ENCODE measurements at regions not wholly inside any gene's neighbourhood (a gene's known extent, or its start where the extent isn't known, plus 50 kb on each side); places are given as distances from the start of the nearest gene placed in this dataset.

GRCh38 chr5:171623551-171624097 lies 162.0 kb upstream of the SMIM23 start:
- Histone ChIP-seq H3K36me3 (ENCODE audit: control insufficient read depth in 2 of 4, insufficient read depth in 4 of 4, low read length in 3 of 4) (no peaks in the 10 kb centered on the region), H3K4me1 (replicated peaks in 1 of 4; ENCODE audit: control insufficient read depth in 3 of 4, insufficient read depth in 4 of 4, low read length in 3 of 4) (peaks cover 9 to 14% (median 10%) of the 10 kb centered on the region in 4 experiments; a peak in 6 of 7 replicates), H2BK120ac (replicated peaks; ENCODE audit: low read depth, low read length) (no peak overlapping the region), H3K18ac (ENCODE audit: extremely low read depth, low read length) (peak overlapping the region; percentile 42; the same call in 1 of the 2 replicates), H3K4me3 (ENCODE audit: extremely low read depth in 1 of 4, insufficient read depth in 2 of 4, low read depth in 3 of 4, low read length in 4 of 4) (peak overlapping the region in 1 of 4 experiments; percentile 24; a peak in 1 of 8 replicates), H4K8ac (ENCODE audit: extremely low read depth, insufficient read depth, low read length) (no peak overlapping the region), H3K4ac (replicated peaks; ENCODE audit: insufficient read length, low read depth, low read length) (no peak overlapping the region), H3K9ac (replicated peaks in 1 of 4; ENCODE audit: extremely low read depth in 1 of 4, low read depth in 3 of 4, low read length in 3 of 4) (no peak overlapping the region), H3K14ac (ENCODE audit: insufficient read length) (no peak overlapping the region), H3K27ac (ENCODE audit: low read depth, low read length) (no peak overlapping the region), H4K5ac (ENCODE audit: insufficient read length, low read depth, low read length) (no peak overlapping the region), H3K9me3 (ENCODE audit: insufficient read depth in 2 of 2, low read depth in 1 of 2, low read length in 1 of 2) (peaks cover 0 to 2% of the 10 kb centered on the region in 2 experiments; a peak in 1 of 4 replicates), H3K56ac (replicated peaks; ENCODE audit: insufficient read length, low read depth, low read length) (no peak overlapping the region), H2BK12ac (ENCODE audit: low read depth, low read length) (no peak overlapping the region), H3K23ac (ENCODE audit: insufficient read length) (no peak overlapping the region), H3K79me2 (ENCODE audit: control insufficient read depth in 1 of 2, insufficient read depth in 2 of 2, low read length in 2 of 2) (no peaks in the 10 kb centered on the region), H2BK20ac (ENCODE audit: low read length) (no peak overlapping the region), H3K79me1 (ENCODE audit: low read depth, low read length) (no peaks in the 10 kb centered on the region), H4K20me1 (replicated peaks in 1 of 2; ENCODE audit: control insufficient read depth in 1 of 2, insufficient read depth in 2 of 2, low read length in 2 of 2) (peaks cover 3 to 18% of the 10 kb centered on the region in 2 experiments), H2BK15ac (ENCODE audit: low read length) (no peak overlapping the region), H3K23me2 (ENCODE audit: low read depth, low read length) (peaks cover 3% of the 10 kb centered on the region; the same call in 1 of the 2 replicates), H2BK5ac (ENCODE audit: low read depth, low read length) (no peak overlapping the region), H2AFZ (ENCODE audit: low read length) (no peak overlapping the region), H4K91ac (replicated peaks; ENCODE audit: insufficient read length, low read length) (no peak overlapping the region), H3K4me2 (ENCODE audit: insufficient read depth in 1 of 2, low read depth in 2 of 2, low read length in 2 of 2) (peak overlapping the region; percentile 43 to 52; a peak in 3 of 4 replicates), H3K27me3 (replicated peaks in 1 of 4; ENCODE audit: control insufficient read depth in 3 of 4, extremely low read depth in 1 of 4, insufficient read depth in 3 of 4, low read length in 3 of 4) (peaks cover 58 to 95% (median 88%) of the 10 kb centered on the region in 4 experiments), H2AK5ac (ENCODE audit: low read depth, low read length) (no peak overlapping the region)
- peak; percentile 79 to 81 for DNase-seq (ENCODE audit: low read depth in 1 of 2, low spot score in 2 of 2)
- ChIA-PET CTCF (ENCODE audit: partially characterized antibody) (interaction anchor here (0.6 to 3.0 kb wide), 3 partner anchors 17 to 287 kb away, joined by 3 to 12 read pairs (median 3); partner anchors contain the start of gene FGF18), POLR2A (ENCODE audit: partially characterized antibody) (interaction anchor here (1.0 to 1.7 kb wide), 3 partner anchors 9 to 233 kb away, joined by 3 to 4 read pairs (median 3); no protein-coding TSS in a partner anchor)
- 3% methylated on average over 11 of the region's 11 CpGs; no CpG with 5 or more reads in 1 of the 2 experiments for WGBS, 2 experiments (ENCODE audit: extremely low coverage in 1 of 2, insufficient coverage in 1 of 2, insufficient read length in 1 of 2, insufficient replicate concordance in 2 of 2, low coverage in 1 of 2, low lambda C conversion rate in 2 of 2, missing lambda C conversion rate in 1 of 2)
- peak; percentile 98 for FAIRE-seq
- TF ChIP-seq POLR2AphosphoS5 (IDR thresholded peaks at IDR 0.05; ENCODE audit: low read depth, low read length): no peak
- TF ChIP-seq GTF2F1 (IDR thresholded peaks at IDR 0.05; ENCODE audit: borderline replicate concordance, low read depth, low read length): no peak
- no peak for TF ChIP-seq GABPA (IDR thresholded peaks at IDR 0.05; ENCODE audit: borderline replicate concordance, insufficient read depth, low read length)
- TF ChIP-seq BRCA1 (IDR thresholded peaks at IDR 0.05; ENCODE audit: low read depth, low read length): no peak
- TF ChIP-seq ZNF274 (IDR thresholded peaks at IDR 0.05; ENCODE audit: borderline replicate concordance, extremely low read depth, low read length): no peak
- TF ChIP-seq SP1 (IDR thresholded peaks at IDR 0.05; ENCODE audit: low read depth, low read length): peak; percentile 74; the same call in 1 of the 2 replicates
- peak; percentile 83 to 86; a peak in 2 of 4 replicates for TF ChIP-seq HDAC2 (IDR thresholded peaks at IDR 0.05; ENCODE audit: borderline replicate concordance in 1 of 2, low read depth in 2 of 2, low read length in 2 of 2)
- no peak for TF ChIP-seq CREB1 (IDR thresholded peaks at IDR 0.05)
- TF ChIP-seq PHF8 (conservative IDR thresholded peaks at IDR 0.05; ENCODE audit: low read depth, low read length): no peak
- peak in 1 of 2 experiments; percentile 19; a peak in 2 of 4 replicates for TF ChIP-seq RAD21 (IDR thresholded peaks at IDR 0.05 in 1 of 2, conservative IDR thresholded peaks at IDR 0.05 in 1 of 2; ENCODE audit: low read depth in 2 of 2, low read length in 2 of 2)
- no peak for TF ChIP-seq ATF3 (IDR thresholded peaks at IDR 0.05; ENCODE audit: insufficient read depth, low read depth, low read length)

All from H1 (cell line).